Panc1 (cell line): ENCODE measurements at regions not wholly inside any gene's neighbourhood (a gene's known extent, or its start where the extent isn't known, plus 50 kb on each side); places are given as distances from the start of the nearest gene placed in this dataset.

ENCODE experiments used
- ATAC-seq: fragments of 200-7000 bp; cut with Tn5 transposase; 2 replicates; pipeline ENCODE4 v1.9.1; 2020; ENCODE audit warnings: mild to moderate bottlenecking, moderate library complexity
- BruUV-seq: library from RNA; stranded (reverse); fragments of 400-500 nt; replicated peaks from 2 replicates; lab custom pipeline; 2021; lab: Mats Ljungman, UMichigan
- CTCF ChIA-PET: fragments of 300-600 bp; sonication (Branson Sonifier 250); formaldehyde crosslinking; loops from one replicate; lab custom pipeline; 2022; ENCODE audit warnings: antibody characterized with exemption; lab: Charles Lee
- POLR2A ChIA-PET: fragments of 300-600 bp; sonication (Branson Sonifier 250); formaldehyde crosslinking; loops from one replicate; lab custom pipeline; 2022; ENCODE audit warnings: antibody characterized with exemption; lab: Charles Lee
- DNase-seq: peaks from one replicate; pipeline ENCODE4 v3.0.0-alpha.2; 2010; ENCODE audit warnings: low read depth, low spot score
- H3K27ac ChIP-seq: 2 replicates; pipeline ENCODE4 v1.5.1; 2011; ENCODE audit warnings: mild to moderate bottlenecking, low read length, inconsistent platforms
- H3K27me3 ChIP-seq: fragments of 200-500 bp; sonication (Bioruptor generic); 2 replicates; pipeline ENCODE4 v1.6.0; 2014; ENCODE audit warnings: low read length, inconsistent platforms; ENCODE audit not compliant: control insufficient read depth, insufficient read depth
- H3K36me3 ChIP-seq: fragments of 200-500 bp; sonication (Bioruptor generic); 2 replicates; pipeline ENCODE4 v1.5.1; 2014; ENCODE audit warnings: inconsistent platforms, mild to moderate bottlenecking, low read length, moderate library complexity; ENCODE audit not compliant: control insufficient read depth, insufficient read depth
- H3K4me1 ChIP-seq: 2 replicates; pipeline ENCODE4 v1.5.1; 2011; ENCODE audit warnings: inconsistent platforms, mild to moderate bottlenecking, low read length, moderate library complexity; ENCODE audit not compliant: control insufficient read depth, insufficient read depth
- H3K4me3 ChIP-seq, 2 experiments: 2 replicates each; pipeline ENCODE4 v1.5.1; 2011 to 2012; ENCODE audit warnings: low read depth in 2 of 2, low read length in 2 of 2, mild to moderate bottlenecking in 2 of 2, inconsistent platforms in 1 of 2, moderate library complexity in 1 of 2
- H3K9me3 ChIP-seq: fragments of 200-500 bp; sonication (Bioruptor generic); 2 replicates; pipeline ENCODE4 v1.5.1; 2014; ENCODE audit warnings: low read depth, mild to moderate bottlenecking, inconsistent platforms, low read length, moderate library complexity; ENCODE audit not compliant: control insufficient read depth, insufficient read depth
- POLR2AphosphoS5 ChIP-seq: IDR thresholded peaks from 2 replicates; pipeline ENCODE4 v1.6.1; 2012; ENCODE audit warnings: mild to moderate bottlenecking, low read depth, low read length, moderate library complexity
- SIN3A ChIP-seq: IDR thresholded peaks from 2 replicates; pipeline ENCODE4 v1.6.1; 2012; ENCODE audit warnings: low read depth, mild to moderate bottlenecking, low read length, moderate library complexity, borderline replicate concordance; ENCODE audit not compliant: insufficient read depth
- TCF7L2 ChIP-seq: IDR thresholded peaks from 2 replicates; pipeline ENCODE4 v1.6.1; 2011; ENCODE audit warnings: mild to moderate bottlenecking, low read depth, low read length, inconsistent platforms
- in situ Hi-C: cut with HindIII; loops from 2 replicates; pipeline ENCODE4 v1.10.0; 2016; ENCODE audit warnings: low sequenced_read_pairs, low pct_unique_long_range_greater_than_20kb
- intact Hi-C: fragments of 100-400 bp; cut with micrococcal nuclease; formaldehyde crosslinking; loops from one replicate; pipeline ENCODE4 v1.10.0; 2022; ENCODE audit not compliant: unreplicated experiment
- TF ChIP-seq, protein P1 (sequence below): fragments of 450-650 bp; IDR thresholded peaks from 2 replicates; pipeline ENCODE4 v1.5.1; 2017; ENCODE audit warnings: mild to moderate bottlenecking
- TF ChIP-seq, protein P2 (sequence below), 2 experiments: IDR thresholded peaks; 2 replicates each; pipeline ENCODE4 v1.6.1; 2011 to 2012; ENCODE audit warnings: low read depth in 2 of 2, control low read depth in 1 of 2, low read length in 1 of 2, mild to moderate bottlenecking in 1 of 2, moderate library complexity in 1 of 2; ENCODE audit not compliant: insufficient read depth in 1 of 2

DNA sequence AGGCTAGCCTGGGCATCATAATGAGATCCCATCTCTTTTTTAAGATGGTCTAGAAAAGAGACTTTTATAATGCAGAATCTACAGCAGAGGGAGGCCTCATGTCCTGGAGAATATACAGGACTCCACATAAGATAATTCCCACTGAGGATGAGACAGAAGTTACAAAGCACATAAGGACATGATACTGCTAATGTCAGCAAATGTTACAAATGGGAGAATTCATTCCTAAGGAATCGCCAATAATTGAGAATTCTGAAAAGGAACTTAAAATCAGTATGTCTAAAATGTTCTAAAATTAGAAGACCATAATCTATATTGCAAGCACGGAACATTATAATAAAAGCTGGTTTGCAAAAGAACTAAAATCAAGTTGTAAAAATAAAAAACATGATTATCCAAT is 131.6 kb upstream of the PKDCC start:
- ChIA-PET CTCF (no interaction called here), POLR2A (no interaction called here)
- H3K27ac ChIP-seq = no peak overlapping the region
- H3K27me3 ChIP-seq = peaks cover 4% of the 10 kb centered on the region; the same call in 1 of the 2 replicates
- no peak for ATAC-seq
- intact Hi-C loops = no loop called here
- no peaks in the 10 kb centered on the region; the same call in 1 of the 2 replicates for H3K36me3 ChIP-seq
- no peak for DNase-seq
- TF ChIP-seq, protein P1, sequence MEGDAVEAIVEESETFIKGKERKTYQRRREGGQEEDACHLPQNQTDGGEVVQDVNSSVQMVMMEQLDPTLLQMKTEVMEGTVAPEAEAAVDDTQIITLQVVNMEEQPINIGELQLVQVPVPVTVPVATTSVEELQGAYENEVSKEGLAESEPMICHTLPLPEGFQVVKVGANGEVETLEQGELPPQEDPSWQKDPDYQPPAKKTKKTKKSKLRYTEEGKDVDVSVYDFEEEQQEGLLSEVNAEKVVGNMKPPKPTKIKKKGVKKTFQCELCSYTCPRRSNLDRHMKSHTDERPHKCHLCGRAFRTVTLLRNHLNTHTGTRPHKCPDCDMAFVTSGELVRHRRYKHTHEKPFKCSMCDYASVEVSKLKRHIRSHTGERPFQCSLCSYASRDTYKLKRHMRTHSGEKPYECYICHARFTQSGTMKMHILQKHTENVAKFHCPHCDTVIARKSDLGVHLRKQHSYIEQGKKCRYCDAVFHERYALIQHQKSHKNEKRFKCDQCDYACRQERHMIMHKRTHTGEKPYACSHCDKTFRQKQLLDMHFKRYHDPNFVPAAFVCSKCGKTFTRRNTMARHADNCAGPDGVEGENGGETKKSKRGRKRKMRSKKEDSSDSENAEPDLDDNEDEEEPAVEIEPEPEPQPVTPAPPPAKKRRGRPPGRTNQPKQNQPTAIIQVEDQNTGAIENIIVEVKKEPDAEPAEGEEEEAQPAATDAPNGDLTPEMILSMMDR = no peak
- no peak for TF ChIP-seq TCF7L2
- TF ChIP-seq POLR2AphosphoS5 = no peak
- no peak for TF ChIP-seq SIN3A
- TF ChIP-seq, protein P2, sequence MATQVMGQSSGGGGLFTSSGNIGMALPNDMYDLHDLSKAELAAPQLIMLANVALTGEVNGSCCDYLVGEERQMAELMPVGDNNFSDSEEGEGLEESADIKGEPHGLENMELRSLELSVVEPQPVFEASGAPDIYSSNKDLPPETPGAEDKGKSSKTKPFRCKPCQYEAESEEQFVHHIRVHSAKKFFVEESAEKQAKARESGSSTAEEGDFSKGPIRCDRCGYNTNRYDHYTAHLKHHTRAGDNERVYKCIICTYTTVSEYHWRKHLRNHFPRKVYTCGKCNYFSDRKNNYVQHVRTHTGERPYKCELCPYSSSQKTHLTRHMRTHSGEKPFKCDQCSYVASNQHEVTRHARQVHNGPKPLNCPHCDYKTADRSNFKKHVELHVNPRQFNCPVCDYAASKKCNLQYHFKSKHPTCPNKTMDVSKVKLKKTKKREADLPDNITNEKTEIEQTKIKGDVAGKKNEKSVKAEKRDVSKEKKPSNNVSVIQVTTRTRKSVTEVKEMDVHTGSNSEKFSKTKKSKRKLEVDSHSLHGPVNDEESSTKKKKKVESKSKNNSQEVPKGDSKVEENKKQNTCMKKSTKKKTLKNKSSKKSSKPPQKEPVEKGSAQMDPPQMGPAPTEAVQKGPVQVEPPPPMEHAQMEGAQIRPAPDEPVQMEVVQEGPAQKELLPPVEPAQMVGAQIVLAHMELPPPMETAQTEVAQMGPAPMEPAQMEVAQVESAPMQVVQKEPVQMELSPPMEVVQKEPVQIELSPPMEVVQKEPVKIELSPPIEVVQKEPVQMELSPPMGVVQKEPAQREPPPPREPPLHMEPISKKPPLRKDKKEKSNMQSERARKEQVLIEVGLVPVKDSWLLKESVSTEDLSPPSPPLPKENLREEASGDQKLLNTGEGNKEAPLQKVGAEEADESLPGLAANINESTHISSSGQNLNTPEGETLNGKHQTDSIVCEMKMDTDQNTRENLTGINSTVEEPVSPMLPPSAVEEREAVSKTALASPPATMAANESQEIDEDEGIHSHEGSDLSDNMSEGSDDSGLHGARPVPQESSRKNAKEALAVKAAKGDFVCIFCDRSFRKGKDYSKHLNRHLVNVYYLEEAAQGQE (IDR thresholded peaks at IDR 0.05; ENCODE audit: insufficient read depth in 1 of 2, low read depth in 2 of 2, low read length in 1 of 2) = no peak
- BruUV-seq = no TSS peak
- no peak overlapping the region for H3K4me3 ChIP-seq
- in situ Hi-C loops = no loop called here
- H3K9me3 ChIP-seq = no peaks in the 10 kb centered on the region
- H3K4me1 ChIP-seq = no peaks in the 10 kb centered on the region

DNA sequence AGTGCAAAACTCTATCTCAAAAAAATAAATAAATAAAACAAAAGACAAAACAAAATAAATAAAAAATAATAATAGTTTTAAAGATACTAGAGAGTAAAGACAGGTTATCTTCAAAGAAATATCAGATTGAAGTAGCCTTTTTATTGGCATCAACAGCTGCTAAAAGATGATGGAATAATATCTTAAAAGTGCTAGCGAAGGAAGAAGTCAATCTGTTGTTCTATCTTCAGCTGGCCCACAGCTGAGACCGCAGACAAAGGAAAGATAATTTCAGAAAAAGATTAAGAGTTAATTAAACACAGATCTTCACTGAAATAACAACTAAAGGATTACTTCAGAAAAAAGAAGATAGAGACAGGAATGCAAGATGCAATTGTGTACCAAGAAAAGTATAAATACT is 130.2 kb upstream of the PKDCC start:
- no TSS peak for BruUV-seq
- Histone ChIP-seq H3K9me3 (no peaks in the 10 kb centered on the region), H3K36me3 (no peaks in the 10 kb centered on the region; the same call in 1 of the 2 replicates), H3K4me1 (no peaks in the 10 kb centered on the region), H3K27me3 (peaks cover 2% of the 10 kb centered on the region; the same call in 1 of the 2 replicates), H3K27ac (no peak overlapping the region), H3K4me3 (no peak overlapping the region)
- no peak for DNase-seq
- in situ Hi-C loops = no loop called here
- TF ChIP-seq, protein P1 = no peak
- no peak for TF ChIP-seq SIN3A
- no peak for TF ChIP-seq POLR2AphosphoS5
- no peak for TF ChIP-seq TCF7L2
- TF ChIP-seq, protein P2 (IDR thresholded peaks at IDR 0.05; ENCODE audit: insufficient read depth in 1 of 2, low read depth in 2 of 2, low read length in 1 of 2) = no peak
- ChIA-PET CTCF (no interaction called here), POLR2A (no interaction called here)
- no peak for ATAC-seq
- intact Hi-C loops = no loop called here
